ENCODE measurements at regions not wholly inside any gene's neighbourhood (a gene's known extent, or its start where the extent isn't known, plus 50 kb on each side); places are given as distances from the start of the nearest gene placed in this dataset.
"Not testable (repeated sequence)": the region's sequence is repeated elsewhere in the genome, so short reads cannot be mapped to it uniquely, and the experiment has no call there.

- DNase-seq: not testable (repeated sequence)
These were observed 55.4 kb upstream of the RAB6C start for GRCh38 chr2:129924115-129924514.

- no peak for DNase-seq
These were observed 54.1 kb upstream of the RAB6C start for GRCh38 chr2:129925381-129925780.

- no peak for DNase-seq
These were observed 51.8 kb upstream of the RAB6C start for GRCh38 chr2:129927696-129928095.

- no peak for DNase-seq
These were observed 49.9 kb upstream of the RAB6C start for GRCh38 chr2:129929321-129930290.

Measured in T-helper 9 cell (primary cell).